ENCODE measurements at regions not wholly inside any gene's neighbourhood (a gene's known extent, or its start where the extent isn't known, plus 50 kb on each side); places are given as distances from the start of the nearest gene placed in this dataset.

DNA sequence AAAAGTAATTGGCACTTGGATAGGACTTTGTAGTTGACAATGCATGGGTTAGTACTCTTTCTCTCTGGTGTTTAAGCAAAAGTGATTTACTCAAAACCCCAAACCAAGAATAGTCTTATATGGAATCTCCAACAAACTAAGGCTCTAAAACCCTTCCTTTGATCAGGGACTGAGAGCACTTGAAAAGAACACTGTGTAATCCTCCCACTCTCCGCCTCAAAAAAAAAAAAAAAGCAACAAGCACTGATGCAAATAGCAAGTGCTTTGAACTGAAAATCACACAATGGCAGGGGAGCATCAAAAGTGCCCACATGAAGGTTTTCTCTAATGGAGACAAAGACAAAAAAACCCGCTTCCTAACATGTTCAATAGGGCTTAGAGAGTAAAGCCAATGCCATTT, 467.9 kb upstream of the AUTS2 start:
- no peak overlapping the region for H3K27ac ChIP-seq (replicated peaks)
- H3K36me3 ChIP-seq = no peaks in the 10 kb centered on the region
- no peaks in the 10 kb centered on the region for H3K9me3 ChIP-seq (replicated peaks)
- DNase-seq = no peak
- intact Hi-C loops (cut with micrococcal nuclease) = no loop called here
- H3K27me3 ChIP-seq (ENCODE audit: low read depth) = peaks cover 37% of the 10 kb centered on the region
- no peaks in the 10 kb centered on the region for H3K4me1 ChIP-seq
- H3K4me3 ChIP-seq = no peak overlapping the region
- TF ChIP-seq, protein P1, sequence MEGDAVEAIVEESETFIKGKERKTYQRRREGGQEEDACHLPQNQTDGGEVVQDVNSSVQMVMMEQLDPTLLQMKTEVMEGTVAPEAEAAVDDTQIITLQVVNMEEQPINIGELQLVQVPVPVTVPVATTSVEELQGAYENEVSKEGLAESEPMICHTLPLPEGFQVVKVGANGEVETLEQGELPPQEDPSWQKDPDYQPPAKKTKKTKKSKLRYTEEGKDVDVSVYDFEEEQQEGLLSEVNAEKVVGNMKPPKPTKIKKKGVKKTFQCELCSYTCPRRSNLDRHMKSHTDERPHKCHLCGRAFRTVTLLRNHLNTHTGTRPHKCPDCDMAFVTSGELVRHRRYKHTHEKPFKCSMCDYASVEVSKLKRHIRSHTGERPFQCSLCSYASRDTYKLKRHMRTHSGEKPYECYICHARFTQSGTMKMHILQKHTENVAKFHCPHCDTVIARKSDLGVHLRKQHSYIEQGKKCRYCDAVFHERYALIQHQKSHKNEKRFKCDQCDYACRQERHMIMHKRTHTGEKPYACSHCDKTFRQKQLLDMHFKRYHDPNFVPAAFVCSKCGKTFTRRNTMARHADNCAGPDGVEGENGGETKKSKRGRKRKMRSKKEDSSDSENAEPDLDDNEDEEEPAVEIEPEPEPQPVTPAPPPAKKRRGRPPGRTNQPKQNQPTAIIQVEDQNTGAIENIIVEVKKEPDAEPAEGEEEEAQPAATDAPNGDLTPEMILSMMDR (IDR thresholded peaks at IDR 0.05; ENCODE audit: borderline replicate concordance) = no peak

DNA sequence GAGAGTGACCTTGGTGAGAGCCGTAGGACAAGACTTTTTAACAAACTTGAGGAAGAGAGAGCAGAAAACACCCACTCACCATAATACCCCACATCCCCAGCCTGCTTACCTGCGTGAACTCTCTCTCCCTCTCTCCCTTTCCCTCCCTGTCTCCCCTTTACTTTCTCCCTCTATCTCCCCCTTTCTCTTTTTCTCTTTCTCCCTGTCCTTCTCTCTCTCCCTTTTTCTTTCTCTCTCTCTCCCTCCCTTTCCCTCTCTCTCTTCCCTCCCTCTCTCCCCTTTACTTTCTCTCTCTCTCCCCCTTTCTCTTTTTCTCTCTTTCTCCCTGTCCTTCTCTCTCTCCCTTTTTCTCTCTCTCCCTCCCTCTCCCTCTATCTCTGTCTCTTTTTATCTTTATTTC, 464.0 kb upstream of the AUTS2 start:
- H3K4me3 ChIP-seq = no peak overlapping the region
- intact Hi-C loops (cut with micrococcal nuclease) = no loop called here
- TF ChIP-seq, protein P1 (IDR thresholded peaks at IDR 0.05; ENCODE audit: borderline replicate concordance) = no peak
- no peak for DNase-seq
- peaks cover 23% of the 10 kb centered on the region for H3K9me3 ChIP-seq (replicated peaks)
- no peaks in the 10 kb centered on the region for H3K4me1 ChIP-seq
- H3K27ac ChIP-seq (replicated peaks) = no peak overlapping the region
- H3K27me3 ChIP-seq (ENCODE audit: low read depth) = peaks cover 28% of the 10 kb centered on the region
- H3K36me3 ChIP-seq = no peaks in the 10 kb centered on the region

DNA sequence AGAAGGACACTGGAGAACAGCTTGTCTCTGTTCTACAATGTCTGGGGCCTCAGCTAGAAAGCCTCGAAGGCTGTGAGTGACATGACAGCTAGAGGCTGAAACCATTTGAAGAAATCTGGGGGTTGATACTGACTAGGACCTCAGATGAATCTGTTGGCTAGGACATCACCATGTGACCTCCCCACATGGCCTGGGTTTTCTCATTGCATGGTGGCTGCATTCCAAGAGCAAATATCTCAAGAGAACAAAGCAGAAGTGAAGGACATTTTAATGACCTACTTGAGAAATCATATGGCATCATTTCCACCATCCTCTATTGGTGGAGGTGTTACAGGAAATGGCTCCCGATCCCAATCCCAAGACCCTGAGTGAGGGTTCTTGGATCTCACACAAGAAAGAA, 450.6 kb upstream of the AUTS2 start:
- H3K36me3 ChIP-seq = no peaks in the 10 kb centered on the region
- no peaks in the 10 kb centered on the region for H3K9me3 ChIP-seq (replicated peaks)
- intact Hi-C loops (cut with micrococcal nuclease) = no loop called here
- no peaks in the 10 kb centered on the region for H3K4me1 ChIP-seq
- H3K4me3 ChIP-seq = no peak overlapping the region
- H3K27me3 ChIP-seq (ENCODE audit: low read depth) = peaks cover 30% of the 10 kb centered on the region
- no peak overlapping the region for H3K27ac ChIP-seq (replicated peaks)
- no peak for DNase-seq
- TF ChIP-seq, protein P1 (IDR thresholded peaks at IDR 0.05; ENCODE audit: borderline replicate concordance) = no peak

DNA sequence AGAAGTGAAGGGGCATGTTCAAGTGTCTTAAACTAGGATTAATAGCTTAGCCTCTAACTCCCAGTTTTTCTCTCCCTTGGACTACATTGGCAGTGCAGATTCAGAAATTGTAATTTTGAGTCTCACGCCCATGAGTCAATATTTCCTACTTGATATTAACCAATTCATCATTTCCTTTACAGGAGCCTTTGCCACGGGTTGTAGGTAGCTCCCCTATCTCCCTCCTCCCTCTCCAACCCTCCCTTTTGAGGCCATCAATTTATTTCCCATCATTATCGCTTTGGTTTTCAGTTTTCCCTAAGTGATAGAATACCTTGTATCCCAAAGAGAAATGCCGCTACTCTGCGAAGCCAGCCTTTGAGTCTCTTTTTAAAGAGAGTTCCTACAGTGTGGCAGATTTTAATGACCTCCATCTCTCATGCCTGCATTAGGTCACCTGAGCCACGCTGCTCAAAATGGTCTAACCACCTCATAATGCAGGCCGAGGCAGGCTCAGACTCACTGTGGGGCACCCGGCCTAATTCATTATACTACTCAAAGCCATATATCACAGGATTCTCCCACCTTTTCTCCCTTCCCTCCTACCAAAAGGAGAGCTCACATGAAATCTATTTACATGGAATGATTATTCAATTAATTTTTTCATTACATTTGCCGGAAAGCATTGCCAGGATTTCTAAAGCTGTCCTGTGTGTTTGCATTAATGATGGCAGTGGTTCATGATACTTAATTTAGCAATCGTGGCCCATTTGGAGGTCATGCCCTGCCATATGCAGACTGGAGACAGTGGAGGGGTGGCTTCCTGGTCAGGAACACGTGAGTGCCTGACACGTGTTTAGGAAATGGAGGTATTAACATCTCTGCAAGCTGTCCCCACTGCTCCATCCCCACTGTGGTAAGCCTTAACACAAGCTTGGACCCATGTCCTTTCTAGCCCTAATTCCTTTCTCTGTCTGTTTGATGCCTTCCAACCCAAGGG, 448.2 kb upstream of the AUTS2 start:
- Histone ChIP-seq H3K36me3 (no peaks in the 10 kb centered on the region), H3K9me3 (replicated peaks) (no peaks in the 10 kb centered on the region), H3K27ac (replicated peaks) (no peak overlapping the region), H3K4me1 (no peaks in the 10 kb centered on the region), H3K27me3 (ENCODE audit: low read depth) (peaks cover 17% of the 10 kb centered on the region), H3K4me3 (no peak overlapping the region)
- intact Hi-C loops (cut with micrococcal nuclease) = no loop called here
- TF ChIP-seq, protein P1 (IDR thresholded peaks at IDR 0.05; ENCODE audit: borderline replicate concordance) = no peak
- no peak for DNase-seq

DNA sequence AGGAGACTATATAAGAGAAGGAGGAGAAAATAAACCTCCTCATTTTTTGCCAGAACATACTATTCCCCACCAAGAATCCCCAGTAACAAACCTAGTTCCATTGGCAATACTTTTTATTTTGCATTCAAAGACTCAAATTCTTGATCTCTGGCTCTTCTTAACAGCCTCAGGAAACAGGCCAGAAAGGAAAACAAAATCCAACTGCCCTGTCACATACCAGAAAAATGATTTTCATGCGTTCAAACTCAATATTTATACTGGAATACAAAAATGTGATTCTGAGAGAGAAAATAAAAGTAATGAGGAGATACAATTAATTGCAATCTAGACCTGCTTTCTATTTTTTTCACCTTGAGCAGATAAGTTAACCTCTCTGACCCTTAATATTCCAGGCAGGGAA, 435.9 kb upstream of the AUTS2 start:
- no peaks in the 10 kb centered on the region for H3K36me3 ChIP-seq
- H3K9me3 ChIP-seq (replicated peaks) = no peaks in the 10 kb centered on the region
- no peak overlapping the region for H3K27ac ChIP-seq (replicated peaks)
- TF ChIP-seq, protein P1 (IDR thresholded peaks at IDR 0.05; ENCODE audit: borderline replicate concordance) = no peak
- peaks cover 5% of the 10 kb centered on the region for H3K27me3 ChIP-seq (ENCODE audit: low read depth)
- peaks cover 6% of the 10 kb centered on the region for H3K4me1 ChIP-seq
- H3K4me3 ChIP-seq = no peak overlapping the region
- no peak for DNase-seq
- intact Hi-C loops (cut with micrococcal nuclease) = no loop called here
